ENCODE measurements at regions not wholly inside any gene's neighbourhood (a gene's known extent, or its start where the extent isn't known, plus 50 kb on each side); places are given as distances from the start of the nearest gene placed in this dataset.

DNA sequence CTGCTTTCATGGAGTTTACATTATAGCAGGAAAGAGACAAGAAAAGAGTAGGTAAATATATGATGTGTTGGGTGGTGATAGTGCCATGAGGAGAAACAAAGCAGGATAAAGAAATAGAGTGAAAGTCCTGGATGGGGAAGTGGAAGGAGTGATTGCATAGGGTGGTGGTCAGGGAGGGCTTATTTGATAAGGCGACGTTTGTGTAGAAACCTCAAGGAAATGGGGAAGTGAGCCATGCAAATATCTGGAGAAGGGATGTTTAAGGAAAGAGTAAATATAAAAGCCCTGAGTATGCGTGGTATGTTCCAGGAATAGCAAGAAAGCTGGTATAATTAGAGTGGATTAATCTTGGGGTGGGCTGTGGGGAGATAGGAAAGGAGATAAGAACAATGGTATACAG lies 134.7 kb upstream of the SV2C start:
- POLR2A ChIA-PET: no interaction called here
- CTCF ChIA-PET: no interaction called here

More for the DNA sequence above, 134.7 kb upstream of the SV2C start:
- Histone ChIP-seq H3K27ac (ENCODE audit: extremely low read depth, low read depth, low read length) (no peak overlapping the region), H3K4me3 (ENCODE audit: low read depth, low read length) (no peak overlapping the region), H3K4me1 (ENCODE audit: control insufficient read depth, insufficient read depth, low read length) (no peaks in the 10 kb centered on the region), H3K36me3 (ENCODE audit: control insufficient read depth in 2 of 2, insufficient read depth in 1 of 2, low read length in 2 of 2) (no peaks in the 10 kb centered on the region), H3K9me3 (ENCODE audit: control insufficient read depth, insufficient read depth, low read depth, low read length) (no peaks in the 10 kb centered on the region; the same call in 1 of the 2 replicates)
- TF ChIP-seq ZNF223 (tag by site-specific recombination; IDR thresholded peaks at IDR 0.05) (no peak), SETDB1 (IDR thresholded peaks at IDR 0.05; ENCODE audit: insufficient read length, low read length) (no peak), ZNF785 (tag by site-specific recombination; IDR thresholded peaks at IDR 0.05) (no peak), ZNF701 (tag by site-specific recombination; IDR thresholded peaks at IDR 0.05) (no peak), ZNF558 (tag by site-specific recombination; IDR thresholded peaks at IDR 0.05) (no peak), GLI4 (tag by site-specific recombination; IDR thresholded peaks at IDR 0.05) (no peak), ZNF561 (tag by site-specific recombination; IDR thresholded peaks at IDR 0.05; ENCODE audit: borderline replicate concordance) (no peak), ZNF529 (tag by site-specific recombination; IDR thresholded peaks at IDR 0.05; ENCODE audit: insufficient replicate concordance) (no peak), ZNF148 (tag by site-specific recombination; IDR thresholded peaks at IDR 0.05; ENCODE audit: borderline replicate concordance) (no peak), ZNF350 (tag by site-specific recombination; IDR thresholded peaks at IDR 0.05) (no peak), PRDM6 (tag by site-specific recombination; IDR thresholded peaks at IDR 0.05) (no peak), PRDM1 (tag by site-specific recombination; IDR thresholded peaks at IDR 0.05) (no peak), ZNF585B (tag by site-specific recombination; IDR thresholded peaks at IDR 0.05) (no peak), ZNF394 (tag by site-specific recombination; IDR thresholded peaks at IDR 0.05; ENCODE audit: borderline replicate concordance) (no peak), ZNF202 (tag by site-specific recombination; IDR thresholded peaks at IDR 0.05; ENCODE audit: borderline replicate concordance) (no peak), ZNF23 (tag by site-specific recombination; IDR thresholded peaks at IDR 0.05; ENCODE audit: borderline replicate concordance) (no peak)
- TF ChIP-seq, protein P1, sequence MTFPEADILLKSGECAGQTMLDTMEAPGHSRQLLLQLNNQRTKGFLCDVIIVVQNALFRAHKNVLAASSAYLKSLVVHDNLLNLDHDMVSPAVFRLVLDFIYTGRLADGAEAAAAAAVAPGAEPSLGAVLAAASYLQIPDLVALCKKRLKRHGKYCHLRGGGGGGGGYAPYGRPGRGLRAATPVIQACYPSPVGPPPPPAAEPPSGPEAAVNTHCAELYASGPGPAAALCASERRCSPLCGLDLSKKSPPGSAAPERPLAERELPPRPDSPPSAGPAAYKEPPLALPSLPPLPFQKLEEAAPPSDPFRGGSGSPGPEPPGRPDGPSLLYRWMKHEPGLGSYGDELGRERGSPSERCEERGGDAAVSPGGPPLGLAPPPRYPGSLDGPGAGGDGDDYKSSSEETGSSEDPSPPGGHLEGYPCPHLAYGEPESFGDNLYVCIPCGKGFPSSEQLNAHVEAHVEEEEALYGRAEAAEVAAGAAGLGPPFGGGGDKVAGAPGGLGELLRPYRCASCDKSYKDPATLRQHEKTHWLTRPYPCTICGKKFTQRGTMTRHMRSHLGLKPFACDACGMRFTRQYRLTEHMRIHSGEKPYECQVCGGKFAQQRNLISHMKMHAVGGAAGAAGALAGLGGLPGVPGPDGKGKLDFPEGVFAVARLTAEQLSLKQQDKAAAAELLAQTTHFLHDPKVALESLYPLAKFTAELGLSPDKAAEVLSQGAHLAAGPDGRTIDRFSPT (tag by site-specific recombination; IDR thresholded peaks at IDR 0.05): no peak
- TF ChIP-seq, protein P2, sequence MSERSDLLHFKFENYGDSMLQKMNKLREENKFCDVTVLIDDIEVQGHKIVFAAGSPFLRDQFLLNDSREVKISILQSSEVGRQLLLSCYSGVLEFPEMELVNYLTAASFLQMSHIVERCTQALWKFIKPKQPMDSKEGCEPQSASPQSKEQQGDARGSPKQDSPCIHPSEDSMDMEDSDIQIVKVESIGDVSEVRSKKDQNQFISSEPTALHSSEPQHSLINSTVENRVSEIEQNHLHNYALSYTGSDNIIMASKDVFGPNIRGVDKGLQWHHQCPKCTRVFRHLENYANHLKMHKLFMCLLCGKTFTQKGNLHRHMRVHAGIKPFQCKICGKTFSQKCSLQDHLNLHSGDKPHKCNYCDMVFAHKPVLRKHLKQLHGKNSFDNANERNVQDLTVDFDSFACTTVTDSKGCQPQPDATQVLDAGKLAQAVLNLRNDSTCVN (tag by site-specific recombination; optimal IDR thresholded peaks at IDR 0.05): no peak
- TF ChIP-seq, protein P3, sequence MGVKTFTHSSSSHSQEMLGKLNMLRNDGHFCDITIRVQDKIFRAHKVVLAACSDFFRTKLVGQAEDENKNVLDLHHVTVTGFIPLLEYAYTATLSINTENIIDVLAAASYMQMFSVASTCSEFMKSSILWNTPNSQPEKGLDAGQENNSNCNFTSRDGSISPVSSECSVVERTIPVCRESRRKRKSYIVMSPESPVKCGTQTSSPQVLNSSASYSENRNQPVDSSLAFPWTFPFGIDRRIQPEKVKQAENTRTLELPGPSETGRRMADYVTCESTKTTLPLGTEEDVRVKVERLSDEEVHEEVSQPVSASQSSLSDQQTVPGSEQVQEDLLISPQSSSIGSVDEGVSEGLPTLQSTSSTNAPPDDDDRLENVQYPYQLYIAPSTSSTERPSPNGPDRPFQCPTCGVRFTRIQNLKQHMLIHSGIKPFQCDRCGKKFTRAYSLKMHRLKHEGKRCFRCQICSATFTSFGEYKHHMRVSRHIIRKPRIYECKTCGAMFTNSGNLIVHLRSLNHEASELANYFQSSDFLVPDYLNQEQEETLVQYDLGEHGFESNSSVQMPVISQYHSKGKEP (tag by site-specific recombination; IDR thresholded peaks at IDR 0.05): no peak
